ENCODE measurements at regions not wholly inside any gene's neighbourhood (a gene's known extent, or its start where the extent isn't known, plus 50 kb on each side); places are given as distances from the start of the nearest gene placed in this dataset.

DNA sequence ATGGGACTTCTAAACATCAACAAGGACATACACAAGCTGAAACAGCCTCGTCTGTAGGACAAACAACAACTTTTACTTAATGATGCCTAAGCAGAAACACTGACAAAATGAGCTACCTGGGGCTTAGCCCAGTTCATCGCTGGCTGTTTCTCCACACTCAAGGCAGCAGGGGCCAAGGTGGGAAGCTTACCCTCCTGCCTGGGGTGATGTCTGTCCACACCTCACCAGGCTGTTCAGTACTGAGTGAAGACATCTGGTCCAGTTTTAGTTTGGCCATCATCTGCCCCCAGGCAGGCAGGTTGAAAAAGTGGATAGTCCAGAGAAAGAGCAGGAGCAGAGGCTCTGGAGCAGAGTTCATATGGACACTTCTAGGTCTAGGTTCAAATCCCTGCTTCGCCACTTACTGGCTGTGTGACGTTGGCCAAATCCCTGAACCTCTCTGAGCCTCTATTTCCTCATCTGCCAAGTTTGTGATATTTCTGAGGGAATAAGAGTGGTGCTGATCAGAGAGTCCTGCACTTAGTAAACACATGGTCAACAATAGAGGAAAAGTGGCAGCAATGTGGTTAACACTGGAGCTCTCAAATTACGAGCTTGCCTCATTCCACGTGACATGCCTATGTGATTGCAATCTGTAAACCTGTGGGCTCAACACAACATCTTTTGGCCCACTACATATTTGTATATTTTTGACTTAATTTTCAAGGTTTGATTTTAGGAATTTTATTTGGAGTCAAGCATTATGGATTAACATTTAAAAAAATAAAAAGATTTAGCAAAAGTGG is 720.1 kb upstream of the TMEM132C start:
- no peak overlapping the region for H3K4me2 ChIP-seq (ENCODE audit: low read length)
- no peak overlapping the region for H3K27ac ChIP-seq (ENCODE audit: low read length)
- H3K36me3 ChIP-seq (ENCODE audit: insufficient read depth, low read length), result no peaks in the 10 kb centered on the region
- no peak overlapping the region for H2AFZ ChIP-seq (ENCODE audit: low read depth, low read length)
- no peaks in the 10 kb centered on the region for H3K9me2 ChIP-seq (ENCODE audit: insufficient read depth, low read length)
- no peaks in the 10 kb centered on the region for H3F3A ChIP-seq (ENCODE audit: insufficient read depth, low read length, poor library complexity, severe bottlenecking)
- H3K9ac ChIP-seq (ENCODE audit: low read length), result no peak overlapping the region
- H3K4me3 ChIP-seq (ENCODE audit: low read length), result no peak overlapping the region
- H4K20me1 ChIP-seq (ENCODE audit: insufficient read depth), result no peaks in the 10 kb centered on the region
- no peak for TF ChIP-seq RAD21 (conservative IDR thresholded peaks at IDR 0.05)
- TF ChIP-seq SMC3 (conservative IDR thresholded peaks at IDR 0.05; ENCODE audit: poor library complexity), result no peak
- TF ChIP-seq EP300 (conservative IDR thresholded peaks at IDR 0.05; ENCODE audit: poor library complexity, severe bottlenecking), result no peak
- no peak for TF ChIP-seq EZH2 (IDR thresholded peaks at IDR 0.05; ENCODE audit: borderline replicate concordance, insufficient read depth, low read length, poor library complexity, severe bottlenecking)
- TF ChIP-seq, protein P1, sequence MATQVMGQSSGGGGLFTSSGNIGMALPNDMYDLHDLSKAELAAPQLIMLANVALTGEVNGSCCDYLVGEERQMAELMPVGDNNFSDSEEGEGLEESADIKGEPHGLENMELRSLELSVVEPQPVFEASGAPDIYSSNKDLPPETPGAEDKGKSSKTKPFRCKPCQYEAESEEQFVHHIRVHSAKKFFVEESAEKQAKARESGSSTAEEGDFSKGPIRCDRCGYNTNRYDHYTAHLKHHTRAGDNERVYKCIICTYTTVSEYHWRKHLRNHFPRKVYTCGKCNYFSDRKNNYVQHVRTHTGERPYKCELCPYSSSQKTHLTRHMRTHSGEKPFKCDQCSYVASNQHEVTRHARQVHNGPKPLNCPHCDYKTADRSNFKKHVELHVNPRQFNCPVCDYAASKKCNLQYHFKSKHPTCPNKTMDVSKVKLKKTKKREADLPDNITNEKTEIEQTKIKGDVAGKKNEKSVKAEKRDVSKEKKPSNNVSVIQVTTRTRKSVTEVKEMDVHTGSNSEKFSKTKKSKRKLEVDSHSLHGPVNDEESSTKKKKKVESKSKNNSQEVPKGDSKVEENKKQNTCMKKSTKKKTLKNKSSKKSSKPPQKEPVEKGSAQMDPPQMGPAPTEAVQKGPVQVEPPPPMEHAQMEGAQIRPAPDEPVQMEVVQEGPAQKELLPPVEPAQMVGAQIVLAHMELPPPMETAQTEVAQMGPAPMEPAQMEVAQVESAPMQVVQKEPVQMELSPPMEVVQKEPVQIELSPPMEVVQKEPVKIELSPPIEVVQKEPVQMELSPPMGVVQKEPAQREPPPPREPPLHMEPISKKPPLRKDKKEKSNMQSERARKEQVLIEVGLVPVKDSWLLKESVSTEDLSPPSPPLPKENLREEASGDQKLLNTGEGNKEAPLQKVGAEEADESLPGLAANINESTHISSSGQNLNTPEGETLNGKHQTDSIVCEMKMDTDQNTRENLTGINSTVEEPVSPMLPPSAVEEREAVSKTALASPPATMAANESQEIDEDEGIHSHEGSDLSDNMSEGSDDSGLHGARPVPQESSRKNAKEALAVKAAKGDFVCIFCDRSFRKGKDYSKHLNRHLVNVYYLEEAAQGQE (IDR thresholded peaks at IDR 0.05; ENCODE audit: borderline replicate concordance), result no peak
- TF ChIP-seq MXI1 (conservative IDR thresholded peaks at IDR 0.05; ENCODE audit: poor library complexity, severe bottlenecking), result no peak
- TF ChIP-seq, protein P2, sequence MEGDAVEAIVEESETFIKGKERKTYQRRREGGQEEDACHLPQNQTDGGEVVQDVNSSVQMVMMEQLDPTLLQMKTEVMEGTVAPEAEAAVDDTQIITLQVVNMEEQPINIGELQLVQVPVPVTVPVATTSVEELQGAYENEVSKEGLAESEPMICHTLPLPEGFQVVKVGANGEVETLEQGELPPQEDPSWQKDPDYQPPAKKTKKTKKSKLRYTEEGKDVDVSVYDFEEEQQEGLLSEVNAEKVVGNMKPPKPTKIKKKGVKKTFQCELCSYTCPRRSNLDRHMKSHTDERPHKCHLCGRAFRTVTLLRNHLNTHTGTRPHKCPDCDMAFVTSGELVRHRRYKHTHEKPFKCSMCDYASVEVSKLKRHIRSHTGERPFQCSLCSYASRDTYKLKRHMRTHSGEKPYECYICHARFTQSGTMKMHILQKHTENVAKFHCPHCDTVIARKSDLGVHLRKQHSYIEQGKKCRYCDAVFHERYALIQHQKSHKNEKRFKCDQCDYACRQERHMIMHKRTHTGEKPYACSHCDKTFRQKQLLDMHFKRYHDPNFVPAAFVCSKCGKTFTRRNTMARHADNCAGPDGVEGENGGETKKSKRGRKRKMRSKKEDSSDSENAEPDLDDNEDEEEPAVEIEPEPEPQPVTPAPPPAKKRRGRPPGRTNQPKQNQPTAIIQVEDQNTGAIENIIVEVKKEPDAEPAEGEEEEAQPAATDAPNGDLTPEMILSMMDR (IDR thresholded peaks at IDR 0.05; ENCODE audit: poor library complexity, severe bottlenecking), result no peak
- TF ChIP-seq TAF1 (IDR thresholded peaks at IDR 0.05; ENCODE audit: low read depth), result no peak
- no peak for TF ChIP-seq POLR2AphosphoS5 (IDR thresholded peaks at IDR 0.05)
- H3K27me3 ChIP-seq (ENCODE audit: insufficient read depth, low read depth, low read length), result no peaks in the 10 kb centered on the region
- H3K9me3 ChIP-seq (ENCODE audit: low read length), result no peaks in the 10 kb centered on the region
- no peaks in the 10 kb centered on the region for H3K79me2 ChIP-seq (replicated peaks; ENCODE audit: insufficient read depth, low read length)

DNA sequence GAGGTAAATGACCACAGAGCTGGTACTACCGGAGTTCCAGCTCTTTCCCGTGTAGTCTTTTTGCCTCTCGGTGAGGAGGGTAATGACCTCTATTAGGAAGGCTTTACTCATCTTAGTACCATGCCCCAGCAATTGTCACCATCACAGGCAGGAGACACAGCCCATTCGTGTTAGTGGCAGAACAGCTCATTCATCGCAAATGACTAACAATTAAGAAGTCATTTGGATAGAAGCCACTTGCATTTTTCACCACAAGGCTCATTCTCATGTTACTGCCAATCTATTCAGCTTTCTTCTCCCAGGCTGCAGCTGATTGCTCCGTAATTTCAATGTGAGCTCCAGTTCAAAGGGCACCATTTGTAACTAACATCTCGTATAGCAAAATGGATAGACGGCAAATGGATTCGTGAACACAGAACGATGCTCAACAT is 718.8 kb upstream of the TMEM132C start:
- H3K27ac ChIP-seq (ENCODE audit: low read length), result no peak overlapping the region
- no peak overlapping the region for H3K9ac ChIP-seq (ENCODE audit: low read length)
- no peaks in the 10 kb centered on the region for H3K27me3 ChIP-seq (ENCODE audit: insufficient read depth, low read depth, low read length)
- H3F3A ChIP-seq (ENCODE audit: insufficient read depth, low read length, poor library complexity, severe bottlenecking), result no peaks in the 10 kb centered on the region
- H3K4me3 ChIP-seq (ENCODE audit: low read length), result no peak overlapping the region
- no peaks in the 10 kb centered on the region for H3K79me2 ChIP-seq (replicated peaks; ENCODE audit: insufficient read depth, low read length)
- TF ChIP-seq TAF1 (IDR thresholded peaks at IDR 0.05; ENCODE audit: low read depth) (no peak), EZH2 (IDR thresholded peaks at IDR 0.05; ENCODE audit: borderline replicate concordance, insufficient read depth, low read length, poor library complexity, severe bottlenecking) (no peak), RAD21 (conservative IDR thresholded peaks at IDR 0.05) (no peak), SMC3 (conservative IDR thresholded peaks at IDR 0.05; ENCODE audit: poor library complexity) (no peak), MXI1 (conservative IDR thresholded peaks at IDR 0.05; ENCODE audit: poor library complexity, severe bottlenecking) (no peak), EP300 (conservative IDR thresholded peaks at IDR 0.05; ENCODE audit: poor library complexity, severe bottlenecking) (no peak), POLR2AphosphoS5 (IDR thresholded peaks at IDR 0.05) (no peak)
- TF ChIP-seq, protein P2 (IDR thresholded peaks at IDR 0.05; ENCODE audit: poor library complexity, severe bottlenecking), result no peak
- TF ChIP-seq, protein P1 (IDR thresholded peaks at IDR 0.05; ENCODE audit: borderline replicate concordance), result no peak
- H2AFZ ChIP-seq (ENCODE audit: low read depth, low read length), result no peak overlapping the region
- no peak overlapping the region for H3K4me2 ChIP-seq (ENCODE audit: low read length)
- H3K36me3 ChIP-seq (ENCODE audit: insufficient read depth, low read length), result no peaks in the 10 kb centered on the region
- no peaks in the 10 kb centered on the region for H3K9me3 ChIP-seq (ENCODE audit: low read length)
- no peaks in the 10 kb centered on the region for H3K9me2 ChIP-seq (ENCODE audit: insufficient read depth, low read length)
- H4K20me1 ChIP-seq (ENCODE audit: insufficient read depth), result no peaks in the 10 kb centered on the region
